Stomach (tissue), 8 donors: ENCODE measurements at regions not wholly inside any gene's neighbourhood (a gene's known extent, or its start where the extent isn't known, plus 50 kb on each side); places are given as distances from the start of the nearest gene placed in this dataset.

Experiments used
- DNase-seq, 2 donors: peaks; one replicate each; pipeline versions ENCODE4 v3.0.0 to v3.0.0-alpha.2; 2013 to 2019
- H3K27ac ChIP-seq, 5 donors: fragments of 200-600 bp in 4 of 5; sonication (generic) in 4 of 5; one replicate each; pipeline ENCODE4 v1.5.1; 2013 to 2019; ENCODE audit warnings: mild to moderate bottlenecking in 1 of 5, moderate library complexity in 1 of 5
- H3K27me3 ChIP-seq, 3 donors: fragments of 200-600 bp; sonication (generic); one replicate each; pipeline ENCODE4 v1.5.1; 2017 to 2019; ENCODE audit warnings: mixed run types in 1 of 3
- H3K36me3 ChIP-seq, 4 donors: fragments of 200-600 bp; sonication (generic); 1 replicate in 3 of 4; 2 replicates in 1 of 4; pipeline ENCODE4 v1.5.1; 2016 to 2019
- H3K4me1 ChIP-seq, 4 donors: fragments of 200-600 bp; sonication (generic); one replicate each; pipeline ENCODE4 v1.5.1; 2016 to 2019
- H3K4me3 ChIP-seq, 4 donors: fragments of 200-600 bp; sonication (generic) in 3 of 4; one replicate each; pipeline ENCODE4 v1.5.1; 2016 to 2019; ENCODE audit warnings: mild to moderate bottlenecking in 1 of 4
- H3K9me3 ChIP-seq, 4 donors: fragments of 200-600 bp; sonication (generic); one replicate each; pipeline ENCODE4 v1.5.1; 2016 to 2019
- EP300 ChIP-seq: sonication (generic); formaldehyde crosslinking; IDR thresholded peaks from one replicate; pipeline ENCODE4 v1.6.1; 2017; ENCODE audit warnings: antibody characterized with exemption
- POLR2A ChIP-seq, 4 donors: fragments of 450-650 bp; IDR thresholded peaks; one replicate each; pipeline ENCODE4 v1.6.1; 2016; ENCODE audit warnings: antibody characterized with exemption in 4 of 4, control low read depth in 2 of 4, mild to moderate bottlenecking in 1 of 4, moderate library complexity in 1 of 4
- POLR2AphosphoS5 ChIP-seq, 3 donors: sonication (generic); formaldehyde crosslinking; IDR thresholded peaks; one replicate each; pipeline ENCODE4 v1.6.1; 2016; ENCODE audit warnings: antibody characterized with exemption in 3 of 3
- WGBS, 5 donors: extraction: QIAGEN DNeasy Blood & Tissue Kit in 3 of 5; methylation state at CpG; one replicate each; pipeline versions ENCODE4 v1.1.5 to v1.1.7; 2013 to 2018; 5-methylcytosine and 5-hydroxymethylcytosine counted together
- intact Hi-C: fragments of 100-400 bp; cut with DNase I; formaldehyde crosslinking; loops from one replicate; pipeline ENCODE4 v1.15.1; 2023; ENCODE audit warnings: low total_unique reads
- TF ChIP-seq, protein P1 (sequence below), 7 experiments: fragments of 450-650 bp in 4 of 7; fragments of 200-600 bp in 3 of 7; sonication (generic) in 3 of 7; IDR thresholded peaks; one replicate each; pipeline ENCODE4 v1.5.1; 2016 to 2019; ENCODE audit warnings: antibody characterized with exemption in 7 of 7, control low read depth in 2 of 7, mild to moderate bottlenecking in 1 of 7
- donor health status: healthy with polysubstance abuse.
- donor health status: Bipolar disorder and iron deficiency.
- donor health status: healthy.

DNA sequence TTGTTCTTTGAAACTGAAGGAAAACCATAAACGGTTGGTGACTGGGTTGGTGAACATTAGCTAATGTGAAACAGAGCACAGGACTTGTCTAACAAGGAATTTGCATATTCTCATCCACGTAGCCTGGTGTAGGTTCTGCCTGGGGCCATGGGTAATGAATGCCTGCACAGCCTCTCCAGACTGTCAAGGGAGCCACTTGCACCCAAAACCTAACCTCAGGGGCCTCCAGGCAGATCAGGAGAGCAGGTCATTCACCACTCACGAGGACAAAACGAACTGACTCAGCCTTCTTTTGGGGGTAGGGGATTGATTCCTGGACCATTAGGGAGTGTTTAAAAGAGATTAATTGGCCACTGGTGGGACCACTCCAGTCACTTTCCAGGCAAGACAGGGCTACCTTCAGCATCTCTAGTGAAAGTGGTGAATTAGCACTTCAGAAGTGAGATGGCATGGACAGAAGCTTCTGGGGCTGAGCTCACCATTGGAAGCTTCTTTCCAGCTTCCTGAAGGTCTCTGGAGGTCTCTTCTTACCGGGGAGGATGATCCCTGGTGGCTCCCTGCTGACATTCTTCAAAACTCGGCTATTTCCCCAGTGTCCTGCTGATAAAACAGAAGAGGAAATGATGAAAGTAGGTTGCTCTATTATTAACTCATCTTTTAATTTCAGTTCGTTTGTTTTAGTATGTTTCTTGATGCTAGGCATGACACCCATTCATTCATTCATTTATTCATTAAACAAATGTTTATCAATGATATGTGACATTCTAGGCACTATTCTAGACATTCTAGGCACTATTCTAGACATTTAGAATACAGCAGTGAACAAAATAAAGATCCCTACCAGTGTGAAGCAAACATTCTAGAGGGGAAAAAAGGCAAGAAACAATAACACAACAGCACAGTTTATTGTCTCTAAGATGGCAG is 104.5 kb upstream of the LNX1 start:
- intact Hi-C loops = no loop called here
- no peaks in the 10 kb centered on the region for H3K27me3 ChIP-seq
- no peaks in the 10 kb centered on the region for H3K36me3 ChIP-seq
- no peaks in the 10 kb centered on the region for H3K4me1 ChIP-seq
- no peaks in the 10 kb centered on the region for H3K9me3 ChIP-seq
- 54 to 68% (median 67%) methylated on average over 7 of the region's 7 CpGs for WGBS, 5 donors
- no peak overlapping the region for H3K27ac ChIP-seq
- H3K4me3 ChIP-seq = no peak overlapping the region
- TF ChIP-seq POLR2A (IDR thresholded peaks at IDR 0.05) (no peak), POLR2AphosphoS5 (IDR thresholded peaks at IDR 0.05) (no peak)
- TF ChIP-seq, protein P1, sequence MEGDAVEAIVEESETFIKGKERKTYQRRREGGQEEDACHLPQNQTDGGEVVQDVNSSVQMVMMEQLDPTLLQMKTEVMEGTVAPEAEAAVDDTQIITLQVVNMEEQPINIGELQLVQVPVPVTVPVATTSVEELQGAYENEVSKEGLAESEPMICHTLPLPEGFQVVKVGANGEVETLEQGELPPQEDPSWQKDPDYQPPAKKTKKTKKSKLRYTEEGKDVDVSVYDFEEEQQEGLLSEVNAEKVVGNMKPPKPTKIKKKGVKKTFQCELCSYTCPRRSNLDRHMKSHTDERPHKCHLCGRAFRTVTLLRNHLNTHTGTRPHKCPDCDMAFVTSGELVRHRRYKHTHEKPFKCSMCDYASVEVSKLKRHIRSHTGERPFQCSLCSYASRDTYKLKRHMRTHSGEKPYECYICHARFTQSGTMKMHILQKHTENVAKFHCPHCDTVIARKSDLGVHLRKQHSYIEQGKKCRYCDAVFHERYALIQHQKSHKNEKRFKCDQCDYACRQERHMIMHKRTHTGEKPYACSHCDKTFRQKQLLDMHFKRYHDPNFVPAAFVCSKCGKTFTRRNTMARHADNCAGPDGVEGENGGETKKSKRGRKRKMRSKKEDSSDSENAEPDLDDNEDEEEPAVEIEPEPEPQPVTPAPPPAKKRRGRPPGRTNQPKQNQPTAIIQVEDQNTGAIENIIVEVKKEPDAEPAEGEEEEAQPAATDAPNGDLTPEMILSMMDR (IDR thresholded peaks at IDR 0.05) = no peak
- DNase-seq = no peak

DNA sequence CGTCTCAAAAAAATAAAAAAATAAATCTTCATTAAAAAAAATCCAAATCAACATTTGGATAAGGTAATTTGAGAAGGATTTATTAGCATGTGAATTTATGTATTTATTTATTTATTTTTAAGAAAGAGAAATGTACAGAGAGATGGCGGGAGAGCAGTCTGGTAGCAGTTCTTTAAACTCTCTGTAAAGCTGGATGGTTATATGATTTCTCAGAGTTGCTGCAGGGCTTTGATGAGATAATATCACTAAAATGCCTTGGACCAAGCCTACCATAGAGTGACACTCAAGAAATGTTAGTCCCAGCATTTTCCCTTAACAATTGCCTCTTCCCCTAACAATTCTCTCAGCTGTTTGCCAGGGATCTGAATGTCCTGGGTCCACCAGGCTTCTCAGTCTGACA is 103.4 kb upstream of the LNX1 start:
- Histone ChIP-seq H3K4me1 (no peaks in the 10 kb centered on the region), H3K36me3 (no peaks in the 10 kb centered on the region), H3K27ac (no peak overlapping the region), H3K4me3 (no peak overlapping the region), H3K27me3 (no peaks in the 10 kb centered on the region), H3K9me3 (no peaks in the 10 kb centered on the region)
- 91 to 100% (median 94%) methylated on average over 2 of the region's 2 CpGs for WGBS, 5 donors
- intact Hi-C loops = no loop called here
- TF ChIP-seq EP300 (no peak), POLR2AphosphoS5 (IDR thresholded peaks at IDR 0.05) (no peak), POLR2A (IDR thresholded peaks at IDR 0.05) (no peak)
- TF ChIP-seq, protein P1 (IDR thresholded peaks at IDR 0.05) = no peak
- no peak for DNase-seq

DNA sequence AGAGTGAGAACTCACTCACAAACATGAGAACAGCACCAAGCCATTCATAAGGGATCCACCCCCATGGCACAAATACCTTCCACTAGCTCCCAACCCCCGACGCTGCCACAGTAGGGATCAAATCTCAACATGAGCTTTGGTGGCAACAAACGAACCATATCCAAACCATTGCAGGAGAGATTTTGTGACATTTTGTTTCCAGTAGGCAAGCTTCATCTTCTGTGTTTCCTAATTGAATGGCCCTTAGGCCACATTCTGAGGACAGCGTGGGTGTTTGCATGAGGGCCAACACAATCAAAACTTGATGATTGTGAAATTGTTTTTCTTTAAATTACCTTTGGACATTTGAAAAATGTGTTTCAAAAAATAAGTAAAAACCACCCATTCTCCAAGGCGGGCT is 102.6 kb upstream of the LNX1 start:
- WGBS, 5 donors = 90 to 96% (median 90%) methylated on average over 5 of the region's 5 CpGs
- Histone ChIP-seq H3K4me1 (no peaks in the 10 kb centered on the region), H3K36me3 (no peaks in the 10 kb centered on the region), H3K4me3 (no peak overlapping the region), H3K9me3 (no peaks in the 10 kb centered on the region), H3K27ac (no peak overlapping the region), H3K27me3 (no peaks in the 10 kb centered on the region)
- TF ChIP-seq, protein P1 (IDR thresholded peaks at IDR 0.05) = no peak
- no peak for TF ChIP-seq POLR2AphosphoS5 (IDR thresholded peaks at IDR 0.05)
- TF ChIP-seq EP300 = no peak
- no peak for TF ChIP-seq POLR2A (IDR thresholded peaks at IDR 0.05)
- no peak for DNase-seq
- intact Hi-C loops = no loop called here

DNA sequence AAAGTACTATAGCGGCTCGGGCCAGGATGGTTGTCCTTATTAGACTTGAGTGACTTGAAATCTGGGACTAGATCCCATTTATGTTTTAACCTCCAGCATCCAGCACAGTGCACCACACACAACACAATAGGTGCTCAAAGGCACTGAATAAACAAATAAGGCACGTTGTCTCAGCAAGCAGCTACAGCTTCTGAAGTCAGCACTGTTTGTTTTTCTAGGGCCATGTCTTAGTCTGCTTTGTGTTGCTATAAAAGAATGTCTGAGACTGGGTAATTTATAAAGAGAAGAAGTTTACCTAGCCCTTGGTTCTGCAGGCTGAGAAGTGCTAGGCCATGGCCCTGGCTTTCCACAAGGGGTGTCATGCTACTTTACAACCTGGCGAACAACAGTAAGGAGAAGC is 102.1 kb upstream of the LNX1 start:
- no peak overlapping the region for H3K4me3 ChIP-seq
- H3K36me3 ChIP-seq = no peaks in the 10 kb centered on the region
- H3K9me3 ChIP-seq = no peaks in the 10 kb centered on the region
- intact Hi-C loops = no loop called here
- DNase-seq = no peak
- WGBS, 5 donors = 75 to 82% (median 78%) methylated on average over 4 of the region's 4 CpGs
- no peaks in the 10 kb centered on the region for H3K27me3 ChIP-seq
- H3K4me1 ChIP-seq = no peaks in the 10 kb centered on the region
- H3K27ac ChIP-seq = no peak overlapping the region
- TF ChIP-seq POLR2A (IDR thresholded peaks at IDR 0.05) (no peak), POLR2AphosphoS5 (IDR thresholded peaks at IDR 0.05) (no peak), EP300 (no peak)
- TF ChIP-seq, protein P1 (IDR thresholded peaks at IDR 0.05) = no peak
